NCI-H524 (cell line): ENCODE measurements at regions not wholly inside any gene's neighbourhood (a gene's known extent, or its start where the extent isn't known, plus 50 kb on each side); places are given as distances from the start of the nearest gene placed in this dataset.

Source experiments
- DNase-seq, 2 experiments: peaks; one replicate each; lab custom pipeline; 2025; lab: John Stamatoyannopoulos, UW

DNA sequence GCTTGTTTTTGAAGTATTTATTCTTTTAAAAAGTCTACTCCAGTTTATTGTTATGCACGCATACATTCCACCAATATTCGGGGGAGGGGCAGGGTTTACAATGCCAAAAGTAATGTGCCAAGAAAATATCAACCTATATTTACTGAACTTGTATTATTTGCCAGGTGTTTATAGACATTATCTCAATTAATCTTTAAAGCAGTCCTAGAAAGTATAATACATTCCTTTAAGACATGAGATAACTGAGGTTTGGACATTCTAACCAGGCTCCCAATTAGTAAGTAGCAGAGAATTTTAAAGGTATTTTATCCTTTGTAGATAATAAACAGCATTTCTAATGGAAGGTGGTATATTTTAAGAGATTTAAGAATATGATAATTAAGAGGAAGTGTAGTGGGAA, 124.5 kb upstream of the LRIG3 start:
- no peak for DNase-seq

DNA sequence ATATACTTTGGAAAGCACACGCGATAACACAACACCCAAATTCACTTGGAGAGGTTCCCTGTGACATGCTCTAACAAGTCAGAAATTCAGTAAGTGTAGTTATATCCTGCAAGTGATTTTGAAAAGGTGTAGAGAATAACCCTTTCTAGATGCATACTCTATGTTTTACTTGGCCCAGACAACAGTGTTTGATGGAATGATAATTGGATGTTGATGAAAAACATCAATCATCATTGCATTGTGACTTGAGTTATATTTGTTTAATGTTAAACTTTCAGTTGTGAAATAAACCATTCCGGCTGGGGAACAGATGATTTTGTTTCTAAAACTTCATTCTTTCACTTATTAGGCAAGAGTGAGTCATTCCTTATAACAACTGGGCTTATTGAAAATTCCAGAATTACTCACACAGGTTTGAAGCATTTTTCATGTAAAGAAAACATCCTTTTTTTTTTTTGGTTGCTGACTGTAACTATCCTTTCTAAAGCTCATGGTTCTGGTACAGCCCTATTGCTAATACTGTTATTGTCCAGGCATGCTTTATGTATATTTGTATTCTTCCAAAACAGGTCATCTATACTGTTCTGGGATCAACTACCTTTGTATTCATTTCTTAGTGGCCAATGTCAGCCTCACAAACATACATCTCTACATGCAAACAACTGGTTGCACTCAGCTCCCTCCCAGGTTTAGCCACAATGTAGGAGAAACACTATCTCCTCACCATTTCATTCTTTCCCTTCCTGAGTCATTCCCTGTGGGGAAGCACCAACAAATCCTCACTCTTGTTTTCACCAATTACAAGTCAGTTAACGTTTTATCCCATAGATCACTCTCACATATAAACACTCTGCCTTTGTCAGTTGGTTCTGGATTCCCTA, 121.2 kb upstream of the LRIG3 start:
- DNase-seq = no peak

DNA sequence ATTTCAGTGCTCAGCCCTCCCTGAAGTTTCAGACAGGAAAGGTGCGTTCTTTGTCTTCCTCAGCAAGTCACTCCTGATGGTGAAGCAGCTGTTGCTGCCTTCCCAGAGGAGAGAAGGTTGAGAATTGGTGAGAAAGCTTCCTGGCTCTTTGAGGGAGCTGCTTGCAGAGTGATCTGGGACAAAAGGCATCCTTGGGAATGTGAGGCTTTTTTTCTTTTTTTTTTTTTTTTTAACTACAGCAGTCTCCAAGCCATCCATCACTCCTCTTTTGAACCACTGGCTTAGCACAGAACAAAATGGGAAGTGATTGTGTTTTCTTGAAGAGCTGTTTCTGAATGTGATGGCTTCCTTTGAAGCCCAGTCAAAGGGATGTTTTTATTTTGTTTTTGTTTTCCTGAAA, 120.4 kb upstream of the LRIG3 start:
- DNase-seq = no peak

DNA sequence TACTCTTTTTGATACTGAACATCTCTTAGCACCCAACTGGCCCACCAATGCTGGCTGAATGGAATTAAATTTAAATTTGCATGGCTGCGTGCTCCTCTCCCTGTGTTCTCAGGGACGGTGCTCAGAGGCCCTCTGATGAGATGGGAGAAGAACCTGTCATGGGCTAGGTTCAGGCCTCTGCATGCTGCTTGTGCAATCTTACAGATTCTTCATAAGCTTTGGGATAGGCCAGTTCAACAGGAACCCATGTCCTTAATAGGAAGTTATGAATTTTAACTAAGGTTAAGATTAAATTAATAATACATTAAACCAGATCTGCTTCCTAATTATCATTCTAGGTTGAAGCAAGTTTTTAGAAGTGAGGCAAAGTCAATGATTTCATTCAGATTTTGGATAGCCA, 119.7 kb upstream of the LRIG3 start:
- no peak for DNase-seq

DNA sequence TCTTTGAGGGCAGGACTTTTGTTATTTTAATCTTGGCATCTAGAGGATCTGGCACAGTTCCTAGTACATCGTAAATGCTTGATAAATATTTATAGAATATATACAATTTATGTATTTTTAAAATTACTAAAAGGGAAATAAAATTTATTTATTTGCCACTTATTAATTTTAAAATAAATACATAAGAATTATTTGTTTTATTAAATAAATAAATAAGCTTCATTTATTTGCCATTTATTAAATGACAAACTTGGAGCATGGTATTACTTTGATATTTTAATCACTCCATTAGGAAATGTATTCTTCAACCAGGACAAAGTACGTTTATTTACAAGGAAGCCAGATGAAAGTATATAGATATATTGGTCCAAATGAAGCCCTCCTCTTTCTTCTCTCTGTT, 118.7 kb upstream of the LRIG3 start:
- DNase-seq = no peak

DNA sequence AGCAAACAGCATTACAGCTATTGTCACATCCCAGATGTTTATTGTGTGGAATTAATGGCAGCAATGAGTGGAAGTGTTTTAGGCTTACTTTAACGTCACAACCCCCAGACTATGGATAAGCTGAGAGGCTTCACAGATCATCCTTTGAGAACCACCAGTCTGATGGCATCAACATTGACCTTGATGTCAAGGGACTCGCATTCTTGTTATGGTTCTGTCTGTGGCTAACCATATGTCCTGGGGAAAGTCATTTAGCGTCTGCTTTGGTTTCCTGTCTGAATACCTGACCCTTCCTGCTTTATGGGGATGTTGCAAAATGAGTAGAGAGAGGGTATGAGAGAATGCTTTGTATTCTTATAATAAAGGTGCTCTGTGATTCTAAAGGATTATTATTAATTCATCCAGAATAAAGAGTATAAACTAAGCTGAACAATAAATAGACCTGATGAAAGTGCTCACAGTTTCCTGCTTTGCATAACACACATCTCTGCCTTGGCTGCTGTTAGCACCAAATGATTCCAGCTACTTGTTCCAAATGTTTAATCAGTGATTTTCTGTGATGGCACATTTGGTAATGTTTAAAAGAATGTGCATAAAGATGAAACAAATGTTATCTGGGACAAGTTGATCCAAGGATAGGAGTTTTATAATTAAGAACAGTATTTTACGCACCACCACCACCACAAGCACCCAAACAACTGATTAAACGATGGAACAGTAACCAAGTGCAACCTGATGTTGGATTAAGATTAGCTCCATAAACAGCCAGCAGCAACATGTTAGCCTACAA, 116.9 kb upstream of the LRIG3 start:
- no peak for DNase-seq

DNA sequence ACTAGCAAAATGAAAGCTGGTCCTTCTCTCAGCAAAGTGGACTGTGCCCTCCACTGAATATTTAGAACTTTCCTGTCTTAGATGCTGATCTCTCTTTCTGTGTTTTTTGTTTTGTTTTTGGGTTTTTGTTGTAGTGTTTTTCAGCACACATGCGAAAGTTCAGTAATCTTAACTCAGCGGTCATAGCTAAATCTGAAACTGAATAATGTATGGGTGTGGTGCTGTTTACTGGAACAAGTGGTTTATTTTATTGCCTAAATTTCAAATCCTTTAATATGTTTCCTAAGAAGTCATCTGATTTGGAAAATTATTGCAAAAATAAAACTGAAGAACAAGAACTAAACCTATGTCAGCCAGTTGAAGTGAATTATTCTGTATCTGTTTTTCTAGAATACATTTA, 116.0 kb upstream of the LRIG3 start:
- DNase-seq = no peak

DNA sequence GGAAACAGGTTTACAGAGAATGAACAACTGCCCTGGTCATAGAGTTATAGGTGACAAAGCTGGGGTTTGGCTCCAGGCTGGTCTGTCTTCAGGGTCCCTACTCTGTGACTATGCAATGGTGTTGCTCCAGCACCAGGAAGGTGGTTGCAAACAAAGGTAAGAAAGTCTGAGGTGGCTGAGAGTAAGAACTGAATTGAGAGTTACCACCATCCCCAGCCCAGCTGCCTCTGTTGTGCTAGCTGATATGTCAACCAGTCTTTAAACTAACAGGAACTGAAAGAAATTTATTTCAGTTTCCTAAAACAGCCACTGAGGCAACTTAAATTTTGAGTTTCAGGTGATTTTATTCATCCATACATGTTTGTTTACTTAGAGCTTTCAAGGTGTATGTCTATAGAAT, 111.0 kb upstream of the LRIG3 start:
- no peak for DNase-seq

DNA sequence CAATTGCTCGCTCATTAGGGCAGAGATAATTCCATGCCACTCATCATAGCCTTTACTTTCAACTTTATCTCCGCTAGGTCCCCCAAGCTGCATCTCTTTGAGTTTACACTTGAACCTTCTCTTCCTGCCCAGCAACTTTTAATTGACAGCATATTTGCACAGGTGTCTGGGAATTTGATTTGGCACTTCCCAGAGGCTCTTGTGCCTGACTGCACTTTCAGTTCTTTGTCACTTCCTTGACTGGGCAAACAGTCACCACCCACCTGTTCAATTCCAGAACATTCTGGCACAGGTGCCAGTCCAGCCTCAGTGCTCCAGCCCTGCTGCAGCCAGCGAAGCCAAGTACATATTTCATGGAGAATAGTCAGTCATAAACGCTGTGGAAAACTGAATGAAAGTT, 110.1 kb upstream of the LRIG3 start:
- DNase-seq = no peak

DNA sequence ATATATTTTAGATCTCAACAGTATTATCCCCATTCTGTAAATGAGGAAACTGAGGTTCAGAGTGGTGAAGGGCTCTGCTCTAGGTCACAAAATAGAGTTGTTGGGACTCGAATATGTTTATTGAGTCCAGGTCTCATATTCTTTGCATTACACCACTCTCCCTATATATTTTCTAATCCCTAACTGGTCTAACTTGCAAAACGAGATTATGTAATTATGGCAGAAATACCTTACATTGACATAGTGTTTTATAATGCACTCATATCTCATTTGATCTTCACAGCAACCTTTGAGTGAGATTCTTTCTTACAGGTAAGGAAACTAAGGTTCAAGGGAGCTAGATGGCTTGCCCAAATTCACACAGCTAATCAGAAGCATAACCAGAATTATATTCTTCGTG, 106.9 kb upstream of the LRIG3 start:
- DNase-seq = no peak

DNA sequence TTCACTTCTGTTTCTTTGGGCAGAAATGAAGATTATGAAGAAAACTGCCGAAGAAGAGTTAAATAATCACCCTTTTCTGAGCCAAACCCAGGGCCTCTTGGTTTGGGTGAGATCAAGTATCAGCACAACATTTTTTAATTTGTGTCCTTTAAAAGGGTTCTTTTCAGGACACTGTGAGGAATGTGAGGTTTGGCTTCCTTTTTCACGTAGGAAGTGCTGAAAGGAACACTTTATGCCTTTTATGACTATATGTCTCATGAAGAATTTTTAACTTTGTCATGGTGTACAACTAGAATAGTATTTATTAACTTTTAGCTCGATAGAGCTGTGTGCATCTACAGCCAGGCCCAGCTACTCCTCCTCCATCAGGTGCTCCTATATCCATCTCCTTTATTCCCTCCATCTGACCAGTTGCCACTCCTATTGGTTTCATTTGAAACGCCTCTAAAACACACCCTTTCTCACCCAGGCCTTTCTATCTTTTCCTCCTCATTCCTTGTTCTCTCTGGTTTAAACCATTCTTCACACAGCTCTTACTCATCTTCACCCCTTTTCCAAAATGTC, 103.6 kb upstream of the LRIG3 start:
- no peak for DNase-seq

DNA sequence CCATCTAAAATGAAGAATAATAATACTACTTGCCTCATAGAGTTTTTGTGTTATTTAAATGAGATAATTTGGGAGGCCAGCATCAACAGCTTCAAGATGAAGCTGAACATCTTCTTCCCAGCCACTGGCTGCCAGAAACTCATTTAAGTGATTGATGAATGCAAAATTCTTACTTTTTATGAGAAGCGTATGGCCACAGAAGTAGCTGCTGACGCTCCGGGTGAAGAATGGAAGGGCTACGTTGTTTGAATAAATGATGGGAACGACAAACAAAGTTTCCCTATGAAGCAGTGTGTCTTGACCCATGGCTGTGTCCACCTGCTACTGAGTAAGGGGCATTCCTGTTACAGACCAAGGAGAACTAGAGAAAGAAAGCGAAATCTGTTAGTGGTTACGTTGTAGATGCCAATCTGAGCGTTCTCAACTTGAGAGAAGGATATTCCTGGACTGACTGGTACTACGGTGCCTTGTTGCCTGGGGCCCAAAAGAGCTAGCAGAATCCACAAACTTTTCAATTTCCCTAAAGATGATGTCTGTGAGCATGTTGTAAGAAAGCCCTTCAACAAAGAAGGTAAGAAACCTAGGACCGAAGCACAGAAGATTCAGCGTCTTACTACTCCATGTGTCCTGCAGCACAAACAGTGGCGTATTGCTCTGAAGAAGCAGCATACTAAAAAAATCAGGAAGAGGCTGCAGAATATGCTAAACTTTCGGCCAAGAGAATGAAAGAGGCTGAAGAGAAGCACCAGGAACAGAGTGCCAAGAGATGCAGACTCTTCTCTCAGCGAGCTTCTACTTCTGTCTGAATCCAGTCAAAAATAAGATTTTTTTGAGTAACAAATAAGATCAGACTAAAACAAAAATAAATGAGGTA, 100.0 kb upstream of the LRIG3 start:
- DNase-seq = no peak

DNA sequence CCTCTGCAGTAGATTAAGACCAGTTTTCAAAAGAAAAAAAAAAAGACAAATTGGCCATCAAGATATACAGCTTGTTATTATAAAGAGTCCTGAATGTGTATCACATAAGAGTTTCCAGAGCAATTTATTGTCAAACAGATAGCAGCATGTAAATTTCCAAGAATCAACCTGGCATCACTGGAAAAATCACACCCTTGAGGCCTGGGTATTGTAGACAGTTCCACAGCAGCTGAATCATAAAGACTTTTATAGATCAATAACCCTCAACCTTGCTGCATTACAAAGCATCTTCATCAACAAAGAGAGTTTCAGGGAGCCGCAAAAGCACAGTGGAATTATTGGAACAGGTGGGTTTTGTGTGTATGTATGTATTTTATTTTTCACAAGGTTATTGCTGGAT, 94.6 kb upstream of the LRIG3 start:
- no peak for DNase-seq

DNA sequence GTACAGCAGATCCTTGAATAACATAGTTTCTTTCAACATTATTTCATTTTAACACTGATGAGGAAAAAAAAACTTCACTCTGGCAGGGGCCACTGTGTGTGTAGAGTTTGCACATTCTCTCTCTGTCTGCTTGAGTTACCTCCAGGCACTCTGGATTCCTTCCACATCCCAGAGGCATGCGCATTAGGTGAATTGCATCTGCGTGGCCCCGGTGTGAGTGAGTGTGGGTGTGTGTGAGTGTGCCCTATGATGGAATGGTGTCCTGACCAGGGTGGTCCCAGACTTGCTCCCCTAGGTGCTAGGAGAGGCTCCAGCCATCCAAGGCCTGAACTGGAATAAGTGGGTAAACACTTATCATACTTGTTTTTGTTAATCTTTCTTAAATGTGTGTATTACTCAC, 90.6 kb upstream of the LRIG3 start:
- no peak for DNase-seq

DNA sequence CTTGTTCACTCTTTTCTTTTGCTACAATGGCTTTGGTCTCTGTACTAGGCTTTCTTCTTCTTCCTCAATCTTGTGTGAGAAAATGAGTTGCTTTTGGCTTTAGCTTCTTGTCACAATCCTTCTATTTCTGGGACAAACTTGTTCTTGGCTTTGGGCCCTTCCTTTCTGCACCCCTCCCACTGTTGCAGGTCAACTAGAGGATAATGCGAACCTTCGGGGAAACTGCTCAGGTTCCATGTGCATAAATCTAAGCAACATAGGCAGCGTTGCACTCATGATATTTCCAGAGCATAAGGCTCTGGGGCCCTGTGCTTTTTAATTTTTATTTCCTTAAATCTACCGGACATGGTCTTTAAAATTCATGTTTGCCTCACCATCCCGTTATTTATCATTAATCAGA, 89.8 kb upstream of the LRIG3 start:
- no peak for DNase-seq

DNA sequence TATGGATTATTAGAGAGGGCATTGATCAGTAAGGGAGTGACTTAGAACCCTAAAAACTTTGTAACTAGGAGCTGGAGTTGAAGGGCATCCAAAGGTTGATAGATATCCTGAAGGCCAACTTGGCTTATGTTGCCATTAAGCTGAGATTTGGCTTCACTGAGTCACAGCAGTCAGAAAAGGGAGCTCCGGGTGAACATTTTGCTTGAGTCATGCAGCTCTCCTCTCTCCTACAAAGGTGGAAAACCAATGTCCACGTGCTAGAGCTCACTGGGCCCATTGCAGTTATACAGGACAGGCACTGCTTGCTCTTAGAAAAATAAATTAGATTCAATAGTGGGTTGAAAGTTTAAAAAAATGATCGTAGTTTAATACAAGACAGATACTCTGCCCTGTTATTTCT, 87.3 kb upstream of the LRIG3 start:
- DNase-seq = no peak

DNA sequence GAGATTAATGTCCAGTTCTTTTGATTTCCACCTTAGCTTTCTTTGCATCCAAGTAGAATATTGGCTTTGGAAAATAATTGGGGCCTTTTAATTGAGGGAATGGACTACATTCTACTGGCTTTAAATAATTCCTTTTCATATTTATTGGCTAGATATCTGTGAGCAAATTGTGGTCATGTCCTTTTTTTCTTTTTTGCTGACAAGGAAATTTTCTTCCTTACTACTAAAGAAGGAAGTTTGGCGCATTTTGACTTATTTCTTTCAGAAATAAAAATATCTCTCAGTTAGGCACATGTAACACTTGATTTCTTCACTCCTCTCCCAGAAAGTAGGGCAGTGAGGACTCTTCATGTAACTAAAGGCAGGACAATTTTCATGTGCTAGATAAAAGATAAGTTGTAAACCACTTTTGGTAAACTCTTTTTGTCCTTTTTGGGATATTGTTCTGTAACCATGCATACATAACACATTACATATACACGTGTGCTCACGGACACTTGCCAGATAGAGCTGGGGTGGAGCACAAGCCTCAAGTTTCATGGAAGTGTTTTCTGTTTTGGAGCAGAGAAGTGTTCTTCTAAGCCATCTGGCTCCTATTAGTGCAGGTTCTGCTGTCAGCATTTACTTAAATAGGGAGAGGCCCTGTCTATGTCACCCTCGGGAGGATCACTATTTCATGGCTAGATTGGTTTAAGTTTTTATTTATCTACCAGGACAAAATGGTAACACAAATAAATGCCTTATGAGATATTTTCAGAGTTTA, 85.1 kb upstream of the LRIG3 start:
- peak; percentile 22 to 75 for DNase-seq

DNA sequence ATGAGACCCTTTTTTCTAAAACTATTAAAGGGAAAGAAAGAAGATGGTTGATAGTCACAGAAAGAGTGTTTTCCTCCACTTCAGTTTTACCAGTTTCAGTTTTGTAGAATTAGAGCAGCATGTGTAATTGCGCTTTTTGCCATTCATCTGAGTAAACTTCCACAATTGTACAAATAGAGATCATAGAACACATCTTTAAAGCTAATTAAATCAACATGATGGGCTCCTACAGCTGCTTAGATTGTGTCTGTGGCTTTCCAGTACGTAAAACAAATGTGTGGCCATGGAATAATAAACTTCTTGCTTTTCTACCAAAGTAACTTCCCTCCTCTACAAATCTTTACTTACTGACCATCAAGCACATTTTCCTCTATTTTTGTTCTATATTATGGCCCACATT, 84.2 kb upstream of the LRIG3 start:
- no peak for DNase-seq

DNA sequence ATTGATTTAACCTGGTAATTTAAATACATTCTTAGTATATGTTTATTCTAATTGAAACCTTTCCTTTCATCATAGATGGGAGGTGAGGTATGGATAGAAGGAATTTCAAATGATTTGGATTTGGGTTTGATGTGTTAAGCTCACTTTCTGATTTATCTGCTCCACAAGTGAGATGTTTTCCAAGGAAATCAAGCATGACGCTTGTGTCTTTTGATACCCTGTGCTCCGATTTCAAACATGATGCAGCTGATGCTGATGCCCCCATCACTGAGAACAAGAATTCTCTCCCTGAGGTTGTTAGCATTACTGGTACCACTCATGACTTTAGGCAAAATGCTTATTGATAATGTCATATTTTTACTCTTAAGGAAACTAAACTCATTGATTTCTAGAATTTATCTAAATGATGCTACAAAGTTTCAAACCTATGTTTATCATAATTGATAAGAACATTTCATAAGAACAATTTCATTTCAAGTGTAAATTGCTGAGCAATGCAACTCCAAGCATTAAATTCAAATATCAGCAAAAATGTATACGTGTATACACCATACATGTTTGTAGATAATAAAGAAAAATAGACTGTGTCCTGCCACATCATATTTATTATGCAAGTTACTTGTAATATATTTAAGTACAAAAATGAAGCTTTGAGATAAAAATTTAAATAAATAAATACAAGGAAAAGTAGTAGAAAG, 75.5 kb upstream of the LRIG3 start:
- DNase-seq = no peak

DNA sequence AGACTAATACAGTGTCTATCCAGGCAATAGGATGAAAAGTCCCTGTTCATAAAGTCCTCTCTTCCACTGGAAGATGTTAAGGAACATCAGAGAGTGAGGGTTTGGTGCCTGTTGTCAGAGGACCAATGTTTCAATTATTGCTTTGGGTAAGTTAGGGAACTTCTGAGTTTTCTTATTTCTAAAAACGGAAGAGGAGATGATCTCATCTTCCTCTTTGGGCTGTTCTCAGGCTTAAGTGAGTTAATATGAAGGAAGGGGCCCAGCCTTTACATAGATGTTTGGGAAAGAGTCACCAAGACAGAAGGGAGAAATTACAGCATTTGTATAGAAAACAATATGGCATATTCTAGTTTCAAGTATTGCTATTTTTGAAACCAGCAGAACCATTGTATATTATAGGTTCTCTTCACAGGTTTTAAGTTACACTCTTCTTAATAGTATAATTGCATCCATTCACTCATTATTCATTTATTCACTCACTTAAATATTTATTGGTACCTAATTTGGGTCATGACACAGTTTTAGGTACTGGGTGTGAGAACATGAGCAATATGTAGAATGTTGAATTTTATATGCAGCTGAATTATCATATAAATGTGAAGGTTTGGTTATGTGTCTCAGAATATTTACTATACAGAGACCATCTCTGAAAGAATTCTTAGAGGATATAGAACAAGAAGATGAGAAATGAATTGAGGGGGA, 68.5 kb upstream of the LRIG3 start:
- no peak for DNase-seq
